HG03432 (cell line): ENCODE measurements at regions not wholly inside any gene's neighbourhood (a gene's known extent, or its start where the extent isn't known, plus 50 kb on each side); places are given as distances from the start of the nearest gene placed in this dataset.

Source experiments
- ATAC-seq: cut with Tn5 transposase; IDR thresholded peaks from one replicate; pipeline ENCODE4 v1.9.1; 2021; ENCODE audit warnings: mild to moderate bottlenecking, moderate library complexity; ENCODE audit not compliant: unreplicated experiment

GRCh38 chr10:30256084-30256483, 93.0 kb downstream of the MTPAP start:
- no peak for ATAC-seq

DNA sequence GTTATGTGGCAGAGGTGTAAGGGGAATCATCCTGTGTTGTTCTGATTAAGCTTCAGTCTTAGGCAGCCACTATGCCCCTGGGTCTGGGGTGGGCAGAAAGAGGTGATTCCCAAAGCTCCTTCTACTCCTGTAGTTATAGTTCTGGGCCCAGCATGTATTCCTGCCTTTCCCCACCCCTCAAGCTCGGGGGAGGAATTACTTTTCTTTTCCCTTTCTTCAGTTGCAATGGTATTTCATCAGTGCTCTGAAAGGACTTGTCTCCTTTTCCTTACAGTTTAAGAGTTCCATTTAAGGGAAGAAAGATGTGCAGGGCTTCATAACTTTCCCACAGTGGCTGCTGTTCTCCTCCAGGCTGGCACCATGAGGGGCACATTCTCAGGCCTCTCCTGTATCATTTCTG, 94.2 kb downstream of the MTPAP start:
- no peak for ATAC-seq

- no peak for ATAC-seq
These were observed 100.3 kb downstream of the MTPAP start for GRCh38 chr10:30248728-30249127.

DNA sequence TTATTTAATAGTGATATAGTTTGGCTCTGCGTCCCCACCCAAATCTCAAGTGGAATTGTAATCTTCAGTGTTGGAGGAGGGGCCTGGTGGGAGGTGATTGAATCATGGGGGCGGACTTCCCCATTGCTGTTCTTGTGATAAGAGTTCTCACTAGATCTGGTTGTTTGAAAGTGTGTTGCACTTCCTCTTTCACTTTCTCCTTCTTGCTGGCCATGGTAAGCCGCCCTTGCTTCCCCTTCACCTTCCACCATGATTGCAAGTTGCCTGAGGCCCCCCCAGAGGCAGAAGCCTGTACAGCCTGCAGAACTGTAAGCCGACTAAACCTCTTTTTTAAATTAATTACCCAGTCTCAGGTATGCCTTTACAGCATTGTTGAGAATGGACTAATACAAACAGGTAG, 101.4 kb downstream of the MTPAP start:
- ATAC-seq, result peak; percentile 71

- no peak for ATAC-seq
These were observed 107.5 kb downstream of the MTPAP start for GRCh38 chr10:30241422-30242110.

GRCh38 chr10:30238836-30239235, 110.2 kb downstream of the MTPAP start:
- no peak for ATAC-seq

- ATAC-seq, result no peak
These were observed 115.7 kb downstream of the MTPAP start for GRCh38 chr10:30233186-30233959.

DNA sequence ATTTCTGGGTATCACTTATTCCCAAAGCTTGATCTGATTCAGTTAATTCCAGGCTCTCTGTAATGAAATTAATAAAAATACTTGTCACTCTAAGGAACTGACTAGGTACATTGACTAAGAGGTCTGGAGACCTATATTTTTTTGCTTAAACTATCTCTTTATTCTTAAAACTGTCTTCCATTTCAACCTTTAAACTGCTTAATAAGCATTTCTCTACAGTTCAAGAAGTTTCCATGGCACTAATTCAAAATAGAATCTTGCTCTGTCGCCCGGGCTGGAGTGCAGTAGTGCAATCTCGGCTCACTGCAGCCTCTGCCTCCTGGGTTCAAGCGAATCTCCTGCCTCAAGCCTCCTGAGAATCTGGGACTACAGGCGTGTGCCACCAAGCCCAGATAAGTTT, 117.4 kb downstream of the MTPAP start:
- ATAC-seq, result no peak

- no peak for ATAC-seq
These were observed 117.9 kb downstream of the MTPAP start for GRCh38 chr10:30231071-30231652.

- ATAC-seq, result no peak
These were observed 119.5 kb downstream of the MTPAP start for GRCh38 chr10:30229536-30229935.

GRCh38 chr10:30228417-30229036, 120.6 kb downstream of the MTPAP start:
- no peak for ATAC-seq

DNA sequence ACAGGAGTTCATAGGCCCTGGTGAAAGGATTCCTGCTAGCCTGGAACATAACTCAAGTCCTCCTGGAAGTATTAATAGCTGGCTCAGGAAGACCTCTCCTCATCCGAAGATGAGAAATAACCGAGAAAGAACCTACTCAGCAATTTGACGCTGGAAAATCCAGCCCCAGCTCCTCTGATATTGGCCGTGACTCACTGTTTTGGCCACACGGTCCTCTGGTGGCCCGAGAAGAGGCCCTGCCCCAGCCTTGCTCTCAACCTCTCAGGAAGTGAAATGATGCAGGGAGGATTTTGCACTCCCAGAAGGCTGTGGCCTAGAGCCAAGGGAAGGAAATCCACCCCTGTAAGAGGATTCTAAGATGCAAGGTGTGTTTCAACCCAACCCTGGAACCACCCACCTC, 121.6 kb downstream of the MTPAP start:
- ATAC-seq, result no peak

DNA sequence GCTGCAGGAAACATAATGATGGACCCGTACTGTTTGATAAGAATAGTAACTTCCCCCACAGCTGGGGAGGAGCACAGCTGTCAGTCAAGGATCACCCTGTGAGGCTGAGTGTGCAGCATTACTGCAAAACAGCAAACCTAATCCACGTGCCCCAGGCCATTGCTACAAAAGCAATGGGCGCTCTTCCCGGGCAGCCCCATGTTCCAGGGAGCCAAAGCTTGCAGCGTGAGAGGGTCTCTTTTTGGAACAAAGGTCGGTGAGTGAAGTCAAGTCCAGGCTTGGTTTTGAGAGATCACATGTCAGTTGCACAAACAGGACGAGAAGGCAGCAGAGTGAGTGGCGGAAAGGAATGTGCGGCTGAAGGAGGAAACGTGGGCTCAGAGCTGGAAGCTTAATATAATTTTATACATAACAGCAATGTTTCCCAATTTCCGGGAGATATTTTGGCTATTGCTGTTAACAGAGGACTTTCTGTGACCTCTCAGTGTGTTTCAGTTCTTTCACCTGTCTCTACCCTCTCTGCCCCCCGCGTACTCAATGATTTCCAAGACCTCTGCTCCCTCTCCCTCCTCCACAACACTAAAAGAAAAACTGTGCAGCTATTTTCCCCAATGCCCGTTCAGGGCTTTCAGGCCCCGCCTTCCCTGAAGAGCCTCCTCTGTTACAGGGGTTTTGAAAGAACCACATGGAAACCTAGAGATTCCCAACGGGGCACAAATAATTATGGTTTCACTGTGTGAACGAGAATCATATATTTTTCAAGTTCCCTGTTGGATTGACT, 128.9 kb downstream of the MTPAP start:
- peak; percentile 67 for ATAC-seq

DNA sequence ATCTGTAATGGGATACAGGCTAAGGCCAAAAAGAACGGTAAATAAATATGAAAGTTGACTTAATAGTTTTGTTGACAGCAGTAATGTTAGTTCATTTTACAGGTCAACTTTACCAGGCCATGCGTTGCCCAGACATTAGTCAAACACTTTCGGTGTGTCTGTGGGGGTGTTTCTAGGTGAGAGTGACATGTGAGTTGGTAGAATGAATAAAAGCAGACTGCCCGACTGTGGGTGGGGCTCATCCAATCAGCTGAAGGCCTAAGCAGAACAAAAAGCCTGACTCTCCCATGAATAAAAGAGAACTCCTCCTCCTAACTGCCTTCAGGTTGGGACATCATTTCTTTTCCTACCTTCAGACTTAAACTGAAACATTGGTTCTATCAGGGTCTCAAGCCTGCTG, 132.3 kb downstream of the MTPAP start:
- ATAC-seq, result no peak

GRCh38 chr10:30215623-30216022, 133.5 kb downstream of the MTPAP start:
- ATAC-seq, result no peak

- no peak for ATAC-seq
These were observed 133.9 kb downstream of the MTPAP start for GRCh38 chr10:30215141-30215540.

DNA sequence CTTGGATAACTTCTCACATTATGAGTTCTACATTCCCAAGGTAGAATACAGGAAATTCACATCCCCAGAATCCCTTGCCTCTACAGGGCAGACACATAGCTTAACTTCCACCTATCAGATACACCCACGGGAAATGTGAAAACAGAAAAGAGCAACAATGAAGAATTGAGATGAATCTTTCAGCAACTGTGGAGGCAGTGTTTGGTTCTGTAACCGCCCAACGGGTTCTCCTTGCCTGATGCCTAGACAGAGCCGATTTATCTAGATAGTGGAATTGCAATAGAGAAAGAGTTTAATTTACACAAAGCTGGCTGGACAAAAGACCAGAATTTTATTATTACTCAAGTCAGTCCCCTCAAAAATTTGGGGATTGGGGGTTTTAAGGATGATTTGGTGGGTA, 138.8 kb downstream of the MTPAP start:
- ATAC-seq, result no peak

- no peak for ATAC-seq
These were observed 140.7 kb downstream of the MTPAP start for GRCh38 chr10:30208330-30208729.

- peak; percentile 74 for ATAC-seq
These were observed 141.5 kb downstream of the MTPAP start for GRCh38 chr10:30207485-30208052.

DNA sequence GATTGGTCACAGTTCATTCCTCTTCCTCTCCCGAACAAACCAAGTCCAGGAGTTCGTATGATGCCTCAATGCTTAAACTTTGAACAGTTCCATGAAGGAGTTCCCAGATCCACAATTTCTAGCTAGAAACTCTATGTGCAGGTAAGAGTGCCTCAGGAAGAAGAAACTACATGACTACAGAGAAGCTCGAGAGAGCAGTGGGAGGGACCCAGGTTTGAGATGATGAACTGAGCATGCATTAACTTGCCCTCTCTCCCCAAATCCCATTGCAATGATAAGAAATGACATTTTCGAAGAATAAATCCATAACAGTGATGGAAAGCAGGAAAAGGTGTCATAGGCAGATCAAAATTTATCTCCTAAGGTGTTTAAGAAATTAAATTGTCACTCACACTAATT, 140.6 kb upstream of the JCAD start:
- ATAC-seq, result no peak
